NCI-H345 treated with DMSO at 0.1 percent for 48 hours (cell line): ENCODE measurements at regions not wholly inside any gene's neighbourhood (a gene's known extent, or its start where the extent isn't known, plus 50 kb on each side); places are given as distances from the start of the nearest gene placed in this dataset.
"Not testable (repeated sequence)": the region's sequence is repeated elsewhere in the genome, so short reads cannot be mapped to it uniquely, and the experiment has no call there.

Source experiments
- DNase-seq: peaks from one replicate; lab custom pipeline; 2025; ENCODE audit not compliant: unreplicated experiment; lab: John Stamatoyannopoulos, UW

GRCh38 chr6:141175458-141175857 lies 957.3 kb upstream of the GJE1 start:
- DNase-seq = not testable (repeated sequence)

- no peak for DNase-seq
Observed at GRCh38 chr6:141174932-141175331, 957.8 kb upstream of the GJE1 start.

- no peak for DNase-seq
Observed at GRCh38 chr6:141173529-141173928, 959.2 kb upstream of the GJE1 start.

DNA sequence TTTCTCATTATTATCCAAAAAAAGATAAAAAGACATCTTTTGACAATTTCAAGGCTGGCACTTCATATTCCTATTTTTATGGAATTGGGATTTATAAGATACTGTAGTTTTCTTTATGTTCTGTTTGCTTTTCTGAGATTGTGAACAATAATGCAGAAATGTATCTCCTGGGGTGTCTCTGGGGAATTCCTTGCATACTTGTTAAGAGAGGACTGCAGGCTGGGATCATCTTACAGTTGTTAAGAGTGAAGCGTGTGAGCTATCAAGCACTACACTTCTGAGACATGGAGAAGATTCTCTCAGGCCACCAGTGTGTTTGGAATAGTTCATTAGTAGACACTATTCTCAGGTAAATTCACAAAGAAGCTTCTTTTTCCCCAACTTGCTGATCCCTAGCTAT lies 963.3 kb upstream of the GJE1 start:
- no peak for DNase-seq

DNA sequence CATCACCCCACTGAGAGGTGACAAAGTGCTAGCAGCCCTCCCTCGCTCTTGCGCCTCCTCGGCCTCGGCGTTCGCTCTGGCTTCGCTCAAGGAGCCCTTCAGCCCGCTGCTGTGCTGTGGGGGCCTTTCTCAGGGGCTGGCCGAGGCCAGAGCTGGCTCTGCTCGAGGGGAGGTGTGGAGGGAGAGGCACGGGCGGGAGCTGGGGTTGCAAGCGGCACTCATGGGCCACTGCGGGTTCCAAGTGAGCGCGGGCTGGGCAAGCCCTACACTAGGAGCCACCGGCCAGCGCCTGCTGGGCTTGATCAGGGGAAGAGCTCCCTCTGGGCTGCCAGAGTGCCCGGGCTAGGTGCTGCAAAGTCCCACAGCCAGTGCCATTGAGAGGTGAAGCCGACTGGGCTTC lies 964.8 kb upstream of the GJE1 start:
- no peak for DNase-seq

GRCh38 chr6:141165002-141165665 lies 967.6 kb upstream of the GJE1 start:
- no peak for DNase-seq

GRCh38 chr6:141164042-141164743 lies 968.5 kb upstream of the GJE1 start:
- no peak for DNase-seq

- no peak for DNase-seq
Observed at GRCh38 chr6:141163107-141163506, 969.6 kb upstream of the GJE1 start.

GRCh38 chr6:141158740-141159139 lies 974.0 kb upstream of the GJE1 start:
- no peak for DNase-seq

DNA sequence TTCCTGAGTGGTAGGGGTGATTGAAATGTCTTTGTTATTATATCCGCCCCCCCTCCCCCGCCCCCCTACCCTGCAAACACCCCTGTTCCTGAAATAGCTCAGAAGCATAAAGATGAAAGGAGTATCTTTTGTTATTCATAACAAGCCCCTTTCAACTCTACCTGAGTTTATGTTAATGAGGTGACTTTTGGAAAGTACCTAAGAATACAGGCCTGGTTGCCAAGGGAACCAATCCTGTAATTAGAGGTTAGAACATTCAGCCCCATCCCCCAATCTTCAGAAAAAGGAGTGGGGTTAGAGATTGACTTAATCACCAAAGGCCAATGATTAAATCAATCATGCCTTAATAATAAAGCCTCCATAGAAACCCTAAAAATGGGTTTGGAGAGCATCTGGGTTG lies 979.2 kb upstream of the GJE1 start:
- no peak for DNase-seq

- no peak for DNase-seq
Observed at GRCh38 chr6:141152951-141153350, 979.8 kb upstream of the GJE1 start.

- no peak for DNase-seq
Observed at GRCh38 chr6:141151710-141152417, 980.9 kb upstream of the GJE1 start.

- DNase-seq = no peak
Observed at GRCh38 chr6:141141870-141142269, 990.9 kb upstream of the GJE1 start.

GRCh38 chr6:141140905-141141304 lies 991.8 kb upstream of the GJE1 start:
- DNase-seq = no peak

- no peak for DNase-seq
Observed at GRCh38 chr6:141139461-141139860, 993.3 kb upstream of the GJE1 start.

DNA sequence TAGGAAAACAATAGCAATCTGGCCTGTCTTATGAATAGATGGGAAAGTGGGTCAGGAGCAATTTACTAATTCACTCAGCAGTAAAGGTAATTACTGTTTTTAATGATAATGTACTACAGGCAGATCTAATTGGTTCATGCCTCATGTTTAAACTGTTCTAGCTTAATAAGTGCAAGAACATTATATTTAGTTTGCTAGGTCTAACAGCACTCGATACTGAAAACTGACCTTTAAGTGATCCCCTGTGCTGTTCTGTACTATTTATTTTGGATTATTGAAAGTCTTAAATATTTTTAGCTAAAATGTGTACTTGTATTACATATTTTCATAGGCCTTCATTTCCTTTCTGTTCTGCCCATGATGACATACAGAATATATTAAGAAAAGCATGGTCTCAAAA lies 998.0 kb upstream of the GJE1 start:
- no peak for DNase-seq

- no peak for DNase-seq
Observed at GRCh38 chr6:141133836-141134235, 998.9 kb upstream of the GJE1 start.

DNA sequence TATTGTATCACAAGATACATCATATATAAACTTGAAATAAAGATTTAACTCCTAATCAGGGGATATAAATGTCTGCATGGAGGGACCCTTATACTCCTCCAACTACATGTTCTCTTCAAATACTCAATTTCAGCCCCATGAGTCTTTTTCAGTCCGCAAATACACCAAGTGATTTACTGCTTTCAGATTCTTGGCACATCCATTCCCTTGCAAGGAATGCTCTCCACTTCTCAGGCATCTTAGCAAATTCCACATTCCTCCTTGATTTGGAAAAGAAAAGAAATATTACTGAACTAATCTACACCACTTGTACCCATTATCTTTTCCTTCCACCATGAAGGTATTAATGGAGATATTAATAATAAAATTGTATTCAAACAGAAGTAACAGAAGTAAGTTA lies 999.4 kb upstream of the GJE1 start:
- no peak for DNase-seq

DNA sequence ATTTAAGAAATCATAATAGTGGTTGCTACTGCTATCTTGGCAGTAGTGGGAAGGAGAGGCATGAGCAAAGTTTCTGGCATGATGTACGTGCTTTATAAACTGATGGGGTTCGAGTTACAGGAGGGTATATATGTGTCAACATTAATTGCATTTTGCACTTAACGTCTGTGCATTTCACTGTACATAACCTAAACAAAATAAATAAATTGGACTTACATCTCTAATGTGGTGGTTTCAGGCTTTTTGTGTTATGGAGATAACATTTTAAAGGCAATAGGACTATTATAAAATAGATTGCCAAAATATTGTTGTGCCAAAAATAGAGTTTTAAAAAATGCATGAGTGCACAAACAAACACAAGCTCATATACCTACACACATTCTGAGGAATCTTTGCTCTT lies 1001.1 kb upstream of the GJE1 start:
- DNase-seq = no peak

- DNase-seq = no peak
Observed at GRCh38 chr6:141123497-141123896, 1009.2 kb upstream of the GJE1 start.

- no peak for DNase-seq
Observed at GRCh38 chr6:141123049-141123448, 1009.7 kb upstream of the GJE1 start.

GRCh38 chr6:141118991-141119390 lies 1013.7 kb upstream of the GJE1 start:
- no peak for DNase-seq
